ENCODE measurements at regions not wholly inside any gene's neighbourhood (a gene's known extent, or its start where the extent isn't known, plus 50 kb on each side); places are given as distances from the start of the nearest gene placed in this dataset.

DNA sequence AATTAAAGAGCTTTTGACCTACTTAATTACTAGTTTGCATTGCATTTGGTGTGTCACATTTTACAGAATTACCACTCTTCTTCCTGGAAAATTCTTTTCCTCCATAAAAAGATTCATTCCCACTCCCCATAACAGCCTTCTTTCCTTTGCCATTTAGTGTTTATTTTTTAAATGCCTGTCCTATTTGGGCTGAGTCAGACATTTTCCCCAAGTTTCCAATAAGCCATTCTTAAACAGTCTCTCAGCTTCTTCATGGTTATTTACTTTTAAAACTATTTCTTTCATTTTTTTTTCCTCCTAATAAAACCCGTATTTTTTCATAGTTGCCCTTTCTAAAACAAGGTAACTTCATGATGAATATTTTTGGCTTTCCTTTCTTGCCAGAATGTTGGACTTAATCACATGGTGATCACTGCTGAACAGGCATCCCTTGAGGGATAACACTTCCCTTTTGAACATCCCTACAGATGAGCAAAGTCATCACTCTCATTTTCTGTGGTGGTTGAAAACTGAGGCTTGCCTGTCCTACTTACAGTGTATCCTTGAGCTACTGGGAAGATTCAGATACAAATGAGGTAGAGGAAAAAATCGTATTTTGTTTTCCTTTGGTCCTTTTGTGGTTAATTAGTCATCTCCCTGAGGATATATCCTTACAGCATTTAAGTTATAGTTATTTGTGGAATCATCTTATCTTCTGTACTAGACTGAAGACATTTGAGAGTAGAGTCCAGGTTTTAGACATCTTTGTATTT lies 520.5 kb upstream of the NR3C2 start:
- Histone ChIP-seq H3K27me3 (ENCODE audit: insufficient read depth, low read depth, severe bottlenecking) (no peaks in the 10 kb centered on the region), H3K9me3 (ENCODE audit: severe bottlenecking) (no peaks in the 10 kb centered on the region), H3K27ac (no peak overlapping the region), H3K36me3 (no peaks in the 10 kb centered on the region), H3K4me3 (ENCODE audit: low read depth, low read length) (no peak overlapping the region)
- TF ChIP-seq, protein P1, sequence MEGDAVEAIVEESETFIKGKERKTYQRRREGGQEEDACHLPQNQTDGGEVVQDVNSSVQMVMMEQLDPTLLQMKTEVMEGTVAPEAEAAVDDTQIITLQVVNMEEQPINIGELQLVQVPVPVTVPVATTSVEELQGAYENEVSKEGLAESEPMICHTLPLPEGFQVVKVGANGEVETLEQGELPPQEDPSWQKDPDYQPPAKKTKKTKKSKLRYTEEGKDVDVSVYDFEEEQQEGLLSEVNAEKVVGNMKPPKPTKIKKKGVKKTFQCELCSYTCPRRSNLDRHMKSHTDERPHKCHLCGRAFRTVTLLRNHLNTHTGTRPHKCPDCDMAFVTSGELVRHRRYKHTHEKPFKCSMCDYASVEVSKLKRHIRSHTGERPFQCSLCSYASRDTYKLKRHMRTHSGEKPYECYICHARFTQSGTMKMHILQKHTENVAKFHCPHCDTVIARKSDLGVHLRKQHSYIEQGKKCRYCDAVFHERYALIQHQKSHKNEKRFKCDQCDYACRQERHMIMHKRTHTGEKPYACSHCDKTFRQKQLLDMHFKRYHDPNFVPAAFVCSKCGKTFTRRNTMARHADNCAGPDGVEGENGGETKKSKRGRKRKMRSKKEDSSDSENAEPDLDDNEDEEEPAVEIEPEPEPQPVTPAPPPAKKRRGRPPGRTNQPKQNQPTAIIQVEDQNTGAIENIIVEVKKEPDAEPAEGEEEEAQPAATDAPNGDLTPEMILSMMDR (IDR thresholded peaks at IDR 0.05; ENCODE audit: low read depth, low read length) = no peak
- no peak for DNase-seq

DNA sequence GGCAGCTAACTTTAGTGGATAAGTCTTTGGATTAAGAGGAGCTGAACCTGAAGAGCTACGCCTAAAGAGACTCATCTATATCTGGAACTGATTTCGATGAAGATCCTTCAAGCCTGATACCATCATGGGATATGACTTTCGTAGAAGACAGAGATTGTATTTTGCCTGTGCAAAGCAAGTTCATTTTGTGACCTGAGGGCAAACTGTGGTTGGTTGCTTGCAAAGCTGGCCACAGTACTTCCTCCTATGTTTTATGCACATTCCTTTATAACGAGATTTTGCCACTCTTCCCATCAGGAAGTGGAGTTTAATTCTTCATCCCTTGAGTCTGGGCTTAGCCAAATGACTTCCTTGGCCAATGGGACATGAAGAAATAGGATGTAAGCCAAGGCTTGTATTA lies 519.3 kb upstream of the NR3C2 start:
- Histone ChIP-seq H3K27ac (no peak overlapping the region), H3K36me3 (no peaks in the 10 kb centered on the region), H3K9me3 (ENCODE audit: severe bottlenecking) (no peaks in the 10 kb centered on the region), H3K27me3 (ENCODE audit: insufficient read depth, low read depth, severe bottlenecking) (no peaks in the 10 kb centered on the region), H3K4me3 (ENCODE audit: low read depth, low read length) (no peak overlapping the region)
- TF ChIP-seq, protein P1 (IDR thresholded peaks at IDR 0.05; ENCODE audit: low read depth, low read length) = no peak
- no peak for DNase-seq

DNA sequence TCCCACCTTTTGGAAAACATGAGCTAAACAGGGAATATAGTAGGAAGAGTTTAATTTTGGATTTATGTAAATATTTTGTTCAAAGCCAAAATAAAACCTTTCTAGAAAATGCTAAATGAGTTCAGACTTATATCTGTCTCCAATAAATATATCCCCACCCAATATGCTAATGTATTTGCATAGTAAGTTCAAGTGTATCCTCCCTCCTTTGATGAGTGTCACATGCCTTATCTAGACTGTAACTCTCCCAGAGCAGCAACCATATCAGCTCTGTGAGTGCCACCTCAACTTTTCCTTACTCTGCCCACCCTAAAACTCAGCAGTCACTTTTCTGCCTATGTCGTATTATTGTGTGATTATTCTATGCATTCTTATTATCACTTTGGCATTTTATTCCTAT lies 516.1 kb upstream of the NR3C2 start:
- H3K36me3 ChIP-seq = no peaks in the 10 kb centered on the region
- no peak overlapping the region for H3K4me3 ChIP-seq (ENCODE audit: low read depth, low read length)
- H3K27ac ChIP-seq = no peak overlapping the region
- no peaks in the 10 kb centered on the region for H3K27me3 ChIP-seq (ENCODE audit: insufficient read depth, low read depth, severe bottlenecking)
- H3K9me3 ChIP-seq (ENCODE audit: severe bottlenecking) = no peaks in the 10 kb centered on the region
- DNase-seq = no peak
- TF ChIP-seq, protein P1 (IDR thresholded peaks at IDR 0.05; ENCODE audit: low read depth, low read length) = no peak

DNA sequence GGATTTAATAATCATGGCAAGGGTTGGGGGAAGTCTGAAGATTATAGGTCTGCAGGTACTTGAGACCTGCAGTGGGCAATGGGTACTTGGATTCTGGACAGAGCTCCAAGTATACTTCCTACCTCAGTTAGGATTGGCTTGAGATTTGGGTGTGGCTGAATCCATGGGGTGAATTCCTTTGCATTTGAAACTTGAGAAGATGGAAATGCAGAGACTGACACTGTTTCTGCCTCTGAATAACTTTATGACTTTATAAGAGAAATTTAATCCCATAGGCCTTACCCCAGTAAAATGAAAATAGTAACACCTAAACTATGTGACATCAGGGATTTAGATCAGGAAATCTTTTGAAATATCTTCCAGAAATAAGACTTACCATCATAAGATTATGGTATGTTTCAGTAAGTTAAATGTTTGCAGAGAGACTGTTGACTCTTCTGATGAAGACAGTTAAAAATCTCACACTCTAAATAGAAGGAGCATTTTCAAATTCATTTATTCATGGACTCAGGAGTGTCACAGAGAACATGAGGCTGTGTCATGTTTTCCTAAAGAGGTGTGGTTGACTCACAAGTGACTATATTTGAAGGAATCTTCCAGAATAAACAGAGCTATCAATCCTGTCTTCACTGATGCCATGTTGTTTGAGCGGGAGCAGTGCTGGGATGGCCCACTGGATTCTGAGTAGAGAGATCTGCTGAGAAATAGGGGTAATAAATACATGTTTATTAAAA lies 513.5 kb upstream of the NR3C2 start:
- H3K27ac ChIP-seq = no peak overlapping the region
- H3K27me3 ChIP-seq (ENCODE audit: insufficient read depth, low read depth, severe bottlenecking) = no peaks in the 10 kb centered on the region
- DNase-seq = no peak
- TF ChIP-seq, protein P1 (IDR thresholded peaks at IDR 0.05; ENCODE audit: low read depth, low read length) = no peak
- no peak overlapping the region for H3K4me3 ChIP-seq (ENCODE audit: low read depth, low read length)
- no peaks in the 10 kb centered on the region for H3K36me3 ChIP-seq
- H3K9me3 ChIP-seq (ENCODE audit: severe bottlenecking) = no peaks in the 10 kb centered on the region

DNA sequence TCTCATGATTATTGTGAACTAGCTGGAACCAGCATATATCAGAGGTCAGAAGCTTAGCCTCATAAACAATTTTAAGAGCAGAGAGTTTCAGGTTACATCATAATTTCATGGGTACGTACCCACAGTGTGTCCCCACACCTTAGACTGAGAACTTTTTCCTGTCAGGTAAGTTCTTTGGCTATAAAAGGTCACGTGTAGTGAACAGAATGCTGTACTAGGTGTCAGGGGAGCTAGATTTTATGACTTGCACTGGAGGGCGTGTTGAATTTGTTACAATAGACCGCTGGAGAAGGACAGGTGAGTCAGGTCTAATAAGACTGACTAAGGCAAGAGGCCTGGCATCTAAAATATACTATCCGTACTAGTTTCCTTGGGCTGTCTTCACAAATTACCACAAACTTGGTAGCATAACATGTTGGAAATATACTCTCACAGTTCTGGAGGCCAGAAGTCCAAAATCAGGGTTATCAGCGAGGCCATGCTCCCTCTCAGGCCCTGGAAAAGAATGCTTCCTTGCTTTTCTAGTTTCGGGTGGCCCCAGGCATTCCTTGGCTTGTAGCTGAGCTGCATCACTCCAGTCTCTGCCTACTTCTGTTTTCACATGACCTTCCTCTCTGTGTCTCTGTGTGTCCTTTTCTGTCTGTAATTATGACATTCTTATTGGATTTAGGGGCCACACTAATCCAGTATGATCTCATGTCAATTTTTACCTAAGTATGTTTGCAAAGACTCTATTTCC lies 512.0 kb upstream of the NR3C2 start:
- TF ChIP-seq, protein P1 (IDR thresholded peaks at IDR 0.05; ENCODE audit: low read depth, low read length) = no peak
- DNase-seq = no peak
- Histone ChIP-seq H3K27ac (no peak overlapping the region), H3K36me3 (no peaks in the 10 kb centered on the region), H3K9me3 (ENCODE audit: severe bottlenecking) (no peaks in the 10 kb centered on the region), H3K27me3 (ENCODE audit: insufficient read depth, low read depth, severe bottlenecking) (no peaks in the 10 kb centered on the region), H3K4me3 (ENCODE audit: low read depth, low read length) (no peak overlapping the region)

All from WERI-Rb-1 (cell line).